ENCODE measurements at regions not wholly inside any gene's neighbourhood (a gene's known extent, or its start where the extent isn't known, plus 50 kb on each side); places are given as distances from the start of the nearest gene placed in this dataset.

DNA sequence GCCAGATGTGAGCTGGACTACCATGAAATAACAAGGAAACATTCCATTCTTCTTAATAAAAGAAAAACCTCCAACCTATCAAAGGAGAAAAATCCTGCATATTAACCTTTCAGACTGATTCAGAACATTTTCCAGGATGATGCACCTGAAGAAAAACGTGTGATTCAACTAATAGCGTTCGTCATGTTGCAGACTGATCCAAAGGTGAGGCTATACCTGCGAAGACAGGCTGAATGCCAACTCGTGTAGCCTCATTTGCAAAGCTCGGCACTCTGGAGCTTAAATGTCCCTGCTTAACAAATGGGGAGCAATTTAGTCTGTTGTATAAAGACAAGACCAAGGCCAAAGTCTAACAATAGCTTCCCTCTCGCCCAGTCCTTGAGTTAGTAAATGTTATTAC, 172.0 kb upstream of the NOCT start:
- TF ChIP-seq, protein P1, sequence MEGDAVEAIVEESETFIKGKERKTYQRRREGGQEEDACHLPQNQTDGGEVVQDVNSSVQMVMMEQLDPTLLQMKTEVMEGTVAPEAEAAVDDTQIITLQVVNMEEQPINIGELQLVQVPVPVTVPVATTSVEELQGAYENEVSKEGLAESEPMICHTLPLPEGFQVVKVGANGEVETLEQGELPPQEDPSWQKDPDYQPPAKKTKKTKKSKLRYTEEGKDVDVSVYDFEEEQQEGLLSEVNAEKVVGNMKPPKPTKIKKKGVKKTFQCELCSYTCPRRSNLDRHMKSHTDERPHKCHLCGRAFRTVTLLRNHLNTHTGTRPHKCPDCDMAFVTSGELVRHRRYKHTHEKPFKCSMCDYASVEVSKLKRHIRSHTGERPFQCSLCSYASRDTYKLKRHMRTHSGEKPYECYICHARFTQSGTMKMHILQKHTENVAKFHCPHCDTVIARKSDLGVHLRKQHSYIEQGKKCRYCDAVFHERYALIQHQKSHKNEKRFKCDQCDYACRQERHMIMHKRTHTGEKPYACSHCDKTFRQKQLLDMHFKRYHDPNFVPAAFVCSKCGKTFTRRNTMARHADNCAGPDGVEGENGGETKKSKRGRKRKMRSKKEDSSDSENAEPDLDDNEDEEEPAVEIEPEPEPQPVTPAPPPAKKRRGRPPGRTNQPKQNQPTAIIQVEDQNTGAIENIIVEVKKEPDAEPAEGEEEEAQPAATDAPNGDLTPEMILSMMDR (conservative IDR thresholded peaks at IDR 0.05): no peak
- H3K36me3 Mint-ChIP-seq: no peaks in the 10 kb centered on the region
- no peak for DNase-seq (ENCODE audit: extremely low spot score, unreplicated experiment)
- H3K4me1 Mint-ChIP-seq (ENCODE audit: unreplicated experiment): peaks cover 23% of the 10 kb centered on the region
- no peaks in the 10 kb centered on the region for H3K9me3 Mint-ChIP-seq
- peaks cover 4% of the 10 kb centered on the region for H3K27me3 Mint-ChIP-seq
- no peak overlapping the region for H3K4me3 Mint-ChIP-seq
- no peak overlapping the region for H3K27ac Mint-ChIP-seq

DNA sequence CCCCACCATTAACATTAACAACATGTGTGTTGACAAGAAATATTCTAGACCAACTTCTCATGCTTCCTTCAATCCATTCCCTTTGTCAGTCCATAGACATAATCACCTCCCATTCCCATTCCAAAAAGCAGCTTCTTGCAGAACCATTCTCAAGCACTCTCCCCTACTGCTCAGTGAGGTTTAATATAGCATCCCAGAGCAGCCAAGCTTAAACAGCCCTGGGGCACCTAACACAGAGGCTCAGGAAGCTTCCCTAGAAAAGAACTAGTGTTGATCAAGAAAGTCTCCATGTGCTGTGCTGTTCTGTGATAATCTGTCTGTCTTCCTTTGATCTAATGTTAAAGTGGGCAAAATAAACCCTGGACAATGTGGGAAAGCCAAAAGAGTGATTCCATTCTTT, 174.2 kb upstream of the NOCT start:
- Mint-ChIP-seq H3K4me1 (ENCODE audit: unreplicated experiment) (peaks cover 25% of the 10 kb centered on the region), H3K9me3 (no peaks in the 10 kb centered on the region), H3K4me3 (no peak overlapping the region), H3K36me3 (no peaks in the 10 kb centered on the region), H3K27ac (no peak overlapping the region), H3K27me3 (peaks cover 9% of the 10 kb centered on the region)
- TF ChIP-seq, protein P1 (conservative IDR thresholded peaks at IDR 0.05): no peak
- DNase-seq (ENCODE audit: extremely low spot score, unreplicated experiment): no peak

DNA sequence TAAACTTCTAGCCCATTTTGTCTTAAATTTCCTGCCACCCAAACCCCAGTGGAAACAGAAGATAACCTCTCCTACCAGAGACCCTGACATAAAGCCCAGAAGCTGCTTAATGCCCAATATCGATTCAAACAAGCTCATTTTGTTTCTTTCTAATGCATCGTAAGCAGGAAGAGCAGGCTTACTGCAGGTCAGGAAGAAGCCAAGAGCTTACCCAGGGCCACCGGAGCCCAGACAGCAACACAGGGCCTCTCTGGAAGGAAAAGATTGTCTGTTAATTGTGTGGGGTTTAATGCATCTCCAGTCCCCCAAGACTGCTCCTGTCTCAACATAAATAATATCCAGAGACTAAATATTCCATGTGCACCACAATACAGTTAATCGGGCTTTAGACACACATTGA, 177.3 kb upstream of the NOCT start:
- Mint-ChIP-seq H3K4me1 (ENCODE audit: unreplicated experiment) (peaks cover 26% of the 10 kb centered on the region), H3K36me3 (no peaks in the 10 kb centered on the region), H3K4me3 (no peak overlapping the region), H3K9me3 (no peaks in the 10 kb centered on the region), H3K27me3 (peaks cover 5% of the 10 kb centered on the region), H3K27ac (no peak overlapping the region)
- TF ChIP-seq, protein P1 (conservative IDR thresholded peaks at IDR 0.05): no peak
- no peak for DNase-seq (ENCODE audit: extremely low spot score, unreplicated experiment)

DNA sequence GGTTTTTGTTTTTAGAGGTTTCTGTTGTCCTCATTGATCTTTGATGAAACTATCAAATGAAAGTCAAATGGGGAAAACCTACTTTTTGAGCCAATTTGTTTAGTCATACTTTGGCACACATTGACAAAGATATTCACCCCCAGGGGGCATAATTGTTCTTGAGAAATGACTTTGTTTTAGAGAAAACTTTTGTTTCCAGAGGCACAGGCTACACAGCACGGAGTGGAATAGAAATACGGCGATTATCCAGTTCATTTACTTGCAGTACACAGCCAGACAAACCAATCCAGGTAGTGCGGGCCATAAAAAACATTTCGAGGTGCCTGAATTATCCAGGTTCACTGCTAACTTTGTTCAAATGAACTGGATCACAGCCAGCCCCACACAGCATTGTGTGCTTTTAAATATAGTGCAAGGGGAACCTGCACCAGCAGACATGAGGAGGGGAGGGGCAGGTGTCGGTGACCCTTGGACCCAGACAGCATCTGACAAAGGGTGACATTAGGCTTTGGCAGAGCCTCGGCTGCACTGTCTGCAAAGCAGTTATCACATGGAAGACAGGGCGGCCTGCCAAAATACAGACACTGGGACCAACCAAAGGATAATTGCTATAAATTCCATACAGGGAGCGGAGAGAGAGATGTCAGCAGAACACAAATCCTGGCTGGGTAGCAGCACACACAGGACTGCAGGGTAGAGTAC, 179.6 kb upstream of the NOCT start:
- TF ChIP-seq, protein P1 (conservative IDR thresholded peaks at IDR 0.05): no peak
- peaks cover 8% of the 10 kb centered on the region for H3K27me3 Mint-ChIP-seq
- H3K4me1 Mint-ChIP-seq (ENCODE audit: unreplicated experiment): peaks cover 25% of the 10 kb centered on the region
- no peak overlapping the region for H3K4me3 Mint-ChIP-seq
- no peaks in the 10 kb centered on the region for H3K36me3 Mint-ChIP-seq
- no peak for DNase-seq (ENCODE audit: extremely low spot score, unreplicated experiment)
- H3K9me3 Mint-ChIP-seq: no peaks in the 10 kb centered on the region
- H3K27ac Mint-ChIP-seq: no peak overlapping the region

DNA sequence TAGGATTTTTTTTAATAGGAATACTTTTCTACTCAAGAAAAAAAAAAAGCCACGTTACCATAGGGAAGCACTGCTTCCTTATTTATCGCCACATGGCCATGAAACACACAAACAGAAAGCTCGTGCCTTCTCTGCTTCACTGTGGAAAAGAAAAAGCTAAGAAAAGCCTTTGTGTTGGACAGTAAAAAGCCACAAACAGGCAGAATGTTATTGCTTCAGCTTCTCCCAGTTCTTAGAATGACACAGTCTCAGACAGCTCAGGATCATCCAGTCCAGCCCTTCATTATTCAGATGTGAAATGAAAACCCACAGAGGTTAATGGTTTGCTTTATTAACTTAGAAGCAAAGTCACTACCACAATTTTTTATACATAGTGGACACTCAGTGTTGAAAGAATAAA, 181.6 kb upstream of the NOCT start:
- no peak overlapping the region for H3K4me3 Mint-ChIP-seq
- no peaks in the 10 kb centered on the region for H3K9me3 Mint-ChIP-seq
- H3K27ac Mint-ChIP-seq: no peak overlapping the region
- no peaks in the 10 kb centered on the region for H3K36me3 Mint-ChIP-seq
- TF ChIP-seq, protein P1 (conservative IDR thresholded peaks at IDR 0.05): no peak
- peaks cover 8% of the 10 kb centered on the region for H3K27me3 Mint-ChIP-seq
- H3K4me1 Mint-ChIP-seq (ENCODE audit: unreplicated experiment): peaks cover 25% of the 10 kb centered on the region
- no peak for DNase-seq (ENCODE audit: extremely low spot score, unreplicated experiment)

Measured in type B pancreatic cell (in vitro differentiated cells).